TTC549 (cell line): ENCODE measurements at regions not wholly inside any gene's neighbourhood (a gene's known extent, or its start where the extent isn't known, plus 50 kb on each side); places are given as distances from the start of the nearest gene placed in this dataset.
"Not testable (repeated sequence)": the region's sequence is repeated elsewhere in the genome, so short reads cannot be mapped to it uniquely, and the experiment has no call there.

Experiments
- FAIRE-seq: peaks from 2 replicates; lab custom pipeline; 2012; peaks lifted over from hg19 to GRCh38; lab: Jason Lieb, UNC

DNA sequence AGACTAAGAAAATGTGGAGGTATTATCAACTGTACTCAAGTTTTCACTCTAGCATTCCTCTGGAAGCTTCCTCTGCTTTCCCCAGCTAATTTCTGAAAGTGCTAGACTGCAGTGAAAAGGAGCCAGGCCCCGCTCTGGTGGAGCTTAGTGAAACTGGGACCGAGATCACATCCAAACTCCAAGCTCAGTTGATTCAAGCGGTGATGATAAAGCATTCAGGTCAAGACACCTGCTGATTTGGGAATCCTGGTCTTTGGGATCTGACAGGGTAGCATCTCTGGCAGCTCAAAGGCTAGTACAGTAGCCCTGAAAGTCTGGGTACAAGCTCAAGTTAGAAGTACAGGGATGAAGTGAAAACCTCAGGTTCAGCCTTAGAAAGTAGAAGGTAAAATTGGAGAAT, 120.2 kb upstream of the CRIM1 start:
- FAIRE-seq = no peak

DNA sequence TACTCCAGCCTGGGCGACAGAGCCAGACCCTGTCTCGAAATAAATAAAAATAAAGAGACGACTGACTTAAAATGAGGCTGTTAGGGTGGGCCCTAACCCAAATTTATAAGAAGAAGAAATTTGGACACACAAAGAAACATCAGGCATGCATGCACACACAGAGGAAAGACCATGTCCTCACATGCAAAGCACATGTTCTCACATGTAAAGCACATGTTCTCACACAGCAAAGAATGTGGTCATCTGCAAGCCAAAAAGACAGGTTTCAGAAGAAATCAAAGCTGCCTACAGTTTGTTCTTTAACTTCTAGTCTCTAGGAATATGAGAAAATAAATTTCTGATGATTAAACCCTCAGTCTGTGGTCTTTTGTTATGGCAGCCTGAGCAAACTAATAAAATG, 132.3 kb upstream of the CRIM1 start:
- FAIRE-seq = no peak

DNA sequence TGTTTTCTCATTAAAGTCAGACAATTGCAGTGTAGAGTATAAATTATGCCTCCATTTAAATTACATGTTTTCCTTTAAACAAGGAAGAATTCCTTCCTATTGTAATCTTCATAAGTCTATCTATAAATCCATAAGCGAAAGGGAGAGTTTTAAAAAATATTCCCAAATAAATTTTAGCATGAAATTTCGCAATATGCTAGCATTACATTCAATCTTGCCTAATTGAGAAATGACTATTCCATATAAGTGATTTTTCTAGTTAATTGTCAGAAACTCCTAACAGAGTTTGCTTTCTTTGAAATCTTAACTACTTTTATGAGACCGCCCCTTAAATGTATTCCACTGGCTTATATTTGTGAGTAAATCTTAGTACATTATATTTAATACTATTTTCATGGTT, 133.1 kb upstream of the CRIM1 start:
- FAIRE-seq = no peak

DNA sequence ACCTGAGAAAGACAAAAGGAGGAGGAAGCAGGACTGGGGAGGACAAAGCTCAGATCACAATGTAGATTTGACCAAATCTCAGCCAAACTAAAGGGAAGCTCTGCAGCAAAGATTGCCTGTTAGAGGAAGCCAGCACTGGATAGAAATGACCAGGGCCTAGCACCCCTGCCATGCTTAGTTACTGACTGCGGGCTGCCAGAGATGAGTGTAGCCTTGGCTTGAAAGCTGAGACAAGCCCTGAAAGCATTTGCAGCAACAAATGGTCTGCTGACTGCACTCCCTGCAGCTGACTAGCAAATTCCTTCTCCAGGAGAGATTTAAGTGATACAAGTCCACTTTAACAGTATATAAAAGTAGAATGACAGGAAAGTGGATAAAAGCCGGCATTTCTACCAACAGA, 140.9 kb upstream of the CRIM1 start:
- FAIRE-seq = no peak

DNA sequence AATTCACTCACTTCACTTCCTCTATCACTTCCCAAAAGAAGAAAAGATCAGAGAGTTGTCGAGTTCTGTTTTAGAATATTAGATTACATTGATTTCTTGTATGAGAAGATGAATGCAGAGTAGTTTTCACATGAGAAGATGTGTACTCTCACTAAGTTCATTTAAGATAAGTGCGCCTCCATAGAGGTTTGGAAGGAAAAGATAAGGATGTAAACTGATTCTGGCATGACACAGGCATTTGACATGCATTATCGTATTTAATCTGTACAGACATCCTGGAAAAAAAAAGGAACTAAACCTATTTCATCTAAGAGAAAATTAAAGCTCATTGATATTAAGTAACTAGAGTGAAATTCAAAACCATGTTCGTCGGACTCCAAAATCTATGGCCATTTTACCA, 152.2 kb upstream of the CRIM1 start:
- FAIRE-seq = no peak

DNA sequence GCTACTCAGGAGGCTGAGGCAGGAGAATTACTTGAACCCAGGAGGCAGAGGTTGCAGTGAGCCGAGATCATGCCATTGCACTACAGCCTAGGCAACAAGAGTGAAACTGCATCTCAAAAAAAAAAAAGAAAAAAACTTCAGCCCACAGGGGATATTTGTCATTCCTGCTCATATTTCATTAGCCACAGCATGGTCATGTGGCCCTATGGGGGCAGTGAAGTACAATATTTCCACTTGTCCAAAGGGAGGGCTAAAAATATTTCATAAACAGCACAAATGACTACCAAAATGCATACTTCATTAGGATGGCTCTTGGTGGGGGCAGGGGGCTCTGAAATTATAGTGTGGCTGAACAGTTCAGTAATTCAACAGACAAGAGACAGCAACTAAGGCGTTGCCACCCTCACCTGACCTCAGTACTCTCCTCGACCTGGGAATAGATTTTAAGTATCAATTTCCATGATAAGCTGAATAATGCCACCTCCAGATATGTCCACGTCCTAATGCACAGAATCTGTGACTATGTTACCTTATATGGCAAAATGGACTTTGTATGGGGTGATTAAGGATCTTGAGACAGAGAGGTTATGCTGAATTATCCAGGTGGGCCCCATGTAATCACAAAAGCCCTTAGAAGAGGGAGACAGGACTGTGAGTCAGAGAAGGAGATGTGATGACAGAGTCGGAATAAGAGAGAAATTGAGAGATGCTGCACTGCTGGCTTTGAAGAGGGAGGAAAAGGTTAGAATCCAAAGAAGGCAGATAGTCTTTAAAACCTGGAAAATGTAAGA, 158.2 kb upstream of the CRIM1 start:
- FAIRE-seq = no peak

DNA sequence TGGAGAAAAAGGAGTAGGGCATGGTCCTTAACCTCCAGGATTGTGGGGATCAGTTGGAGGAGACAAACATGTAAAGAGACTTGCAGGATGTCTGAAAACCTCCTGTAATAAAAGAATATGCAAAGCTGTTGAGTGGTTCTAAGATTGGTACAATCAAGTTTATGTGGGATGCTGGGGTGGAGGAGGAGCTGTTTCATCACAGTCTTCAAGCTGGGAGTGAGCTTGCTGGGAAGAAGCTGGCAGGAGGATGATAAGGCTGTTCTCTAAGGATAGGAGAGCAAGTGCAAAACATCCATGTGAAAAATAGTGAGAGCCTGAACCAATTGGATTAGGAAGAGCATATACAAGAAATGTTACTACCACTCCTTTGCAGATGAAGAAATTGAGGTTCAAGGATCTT, 161.9 kb upstream of the CRIM1 start:
- no peak for FAIRE-seq

DNA sequence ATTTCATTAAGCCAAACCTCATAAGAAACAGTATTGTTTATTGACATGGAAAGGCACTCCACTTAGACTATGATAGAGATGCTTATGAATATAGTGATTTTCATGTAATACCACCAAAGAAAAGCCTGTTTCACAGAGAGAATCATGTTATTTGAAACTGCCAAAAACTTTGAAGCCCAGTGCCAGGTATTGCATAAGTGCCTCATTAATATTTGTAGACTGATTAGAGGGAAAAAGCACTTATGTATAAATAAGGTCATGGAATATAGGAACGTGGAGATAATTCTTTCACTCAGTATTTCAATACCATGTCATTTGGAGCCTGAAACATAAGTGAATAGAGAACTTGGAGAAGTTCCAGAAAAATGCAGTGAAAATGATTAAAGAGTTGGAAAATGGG, 162.6 kb upstream of the CRIM1 start:
- no peak for FAIRE-seq

DNA sequence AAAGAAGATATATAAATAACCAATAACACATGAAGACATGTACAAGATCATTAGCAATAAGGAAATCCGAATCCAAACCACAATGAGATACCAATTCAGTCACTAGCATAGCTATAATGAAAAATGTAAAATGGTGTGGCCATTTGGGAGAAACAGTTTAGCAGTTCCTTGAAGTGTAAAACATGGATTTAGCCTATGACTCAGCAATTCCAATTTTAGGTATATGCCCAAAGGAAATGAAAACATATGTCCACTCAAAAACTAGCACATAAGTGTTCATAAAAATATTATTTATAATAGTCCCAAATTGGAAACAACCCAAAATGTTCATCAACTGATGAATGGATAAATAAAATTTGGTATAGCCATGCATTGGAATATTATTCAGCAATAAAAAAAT, 165.5 kb upstream of the CRIM1 start:
- FAIRE-seq = no peak

DNA sequence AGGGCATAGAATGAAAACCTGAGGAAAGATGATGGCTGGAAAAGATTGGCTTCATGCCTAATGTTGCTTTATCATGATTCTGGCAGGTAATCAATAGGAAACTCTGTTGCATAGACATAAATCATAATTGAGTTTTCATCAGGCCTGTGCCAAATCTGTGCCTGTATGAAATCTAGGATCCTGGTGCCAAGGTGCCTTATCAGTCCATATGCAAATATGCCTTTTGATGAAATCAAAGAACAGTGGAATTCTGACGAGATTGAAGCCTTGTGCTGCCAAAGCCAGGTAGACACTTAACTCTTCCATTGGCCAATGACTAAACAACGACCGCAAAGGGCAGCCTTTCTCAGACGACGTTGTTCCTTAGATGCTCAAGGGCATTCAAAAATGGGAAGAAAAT, 170.0 kb upstream of the CRIM1 start:
- no peak for FAIRE-seq

DNA sequence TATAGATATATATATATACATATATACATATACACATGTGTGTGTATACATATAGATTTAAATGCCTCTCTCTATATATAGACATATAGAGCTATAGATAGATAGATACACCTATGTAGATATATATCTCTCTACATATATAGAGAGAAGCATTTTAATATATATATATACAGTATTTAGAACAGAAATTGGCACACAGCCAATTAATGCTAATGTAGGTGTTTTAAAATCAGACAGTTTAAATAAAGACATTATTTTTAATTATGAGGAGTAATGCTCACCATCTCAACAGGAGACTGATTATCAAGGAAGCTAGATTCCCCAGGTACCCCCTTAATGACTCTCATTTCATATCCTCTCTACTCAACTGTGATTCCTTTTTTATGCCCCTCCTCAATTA, 170.7 kb upstream of the CRIM1 start:
- FAIRE-seq = no peak

DNA sequence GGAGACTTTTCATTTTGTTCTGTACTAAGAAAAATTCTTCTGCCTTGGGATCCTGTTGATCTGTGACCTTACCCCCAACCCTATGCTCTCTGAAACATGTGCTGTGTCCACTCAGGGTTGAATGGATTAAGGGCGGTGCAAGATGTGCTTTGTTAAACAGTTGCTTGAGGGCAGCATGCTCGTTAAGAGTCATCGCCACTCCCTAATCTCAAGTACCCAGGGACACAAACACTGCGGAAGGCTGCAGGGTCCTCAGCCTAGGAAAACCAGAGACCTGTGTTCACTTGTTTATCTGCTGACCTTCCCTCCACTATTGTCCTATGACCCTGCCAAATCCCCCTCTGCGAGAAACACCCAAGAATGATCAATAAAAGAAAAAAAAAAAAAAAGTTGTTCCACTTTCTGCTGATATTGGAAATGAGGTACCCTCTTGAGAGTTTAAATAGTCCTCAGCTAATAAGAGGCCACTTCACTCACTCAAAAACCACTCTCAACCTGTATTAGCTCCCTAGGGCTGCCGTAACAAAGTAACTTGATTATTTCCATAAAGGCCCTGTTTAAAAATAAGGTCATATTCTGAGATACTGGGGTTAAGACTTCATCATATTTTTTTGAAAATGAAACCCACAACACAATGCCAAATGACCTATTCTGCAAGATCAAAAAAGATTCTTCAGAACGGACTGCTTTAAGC, 174.6 kb upstream of the CRIM1 start:
- FAIRE-seq = not testable (repeated sequence)

DNA sequence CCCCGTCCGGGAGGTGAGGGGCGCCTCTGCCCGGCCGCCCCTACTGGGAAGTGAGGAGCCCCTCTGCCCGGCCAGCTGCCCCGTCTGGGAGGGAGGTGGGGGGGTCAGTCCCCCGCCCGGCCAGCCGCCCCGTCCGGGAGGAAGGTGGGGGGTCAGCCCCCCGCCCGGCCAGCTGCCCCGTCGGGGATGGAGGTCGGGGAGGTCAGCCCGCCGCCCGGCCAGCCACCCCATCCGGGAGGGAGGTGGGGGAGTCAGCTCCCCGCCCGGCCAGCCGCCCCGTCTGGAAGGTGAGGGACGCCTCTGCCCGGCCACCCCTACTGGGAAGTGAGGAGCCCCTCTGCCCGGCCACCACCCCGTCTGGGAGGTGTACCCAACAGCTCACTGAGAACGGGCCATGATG, 175.3 kb upstream of the CRIM1 start:
- FAIRE-seq = not testable (repeated sequence)

DNA sequence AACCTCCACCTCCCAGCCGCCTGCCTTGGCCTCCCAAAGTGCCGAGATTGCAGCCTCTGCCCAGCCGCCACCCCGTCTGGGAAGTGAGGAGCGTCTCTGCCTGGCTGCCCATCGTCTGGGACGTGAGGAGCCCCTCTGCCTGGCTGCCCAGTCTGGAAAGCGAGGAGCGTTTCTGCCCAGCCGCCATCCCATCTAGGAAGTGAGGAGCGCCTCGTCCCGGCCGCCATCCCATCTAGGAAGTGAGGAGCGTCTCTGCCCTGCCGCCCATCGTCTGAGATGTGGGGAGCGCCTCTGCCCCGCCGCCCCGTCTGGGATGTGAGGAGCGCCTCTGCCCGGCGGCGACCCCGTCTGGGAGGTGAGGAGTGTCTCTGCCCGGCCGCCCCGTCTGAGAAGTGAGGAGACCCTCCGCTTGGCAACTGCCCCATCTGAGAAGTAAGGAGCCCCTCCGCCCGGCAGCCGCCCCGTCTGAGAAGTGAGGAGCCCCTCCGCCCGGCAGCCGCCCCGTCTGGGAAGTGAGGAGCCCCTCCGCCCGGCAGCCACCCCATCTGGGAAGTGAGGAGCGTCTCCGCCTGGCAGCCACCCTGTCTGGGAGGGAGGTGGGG, 175.8 kb upstream of the CRIM1 start:
- FAIRE-seq = not testable (repeated sequence)

DNA sequence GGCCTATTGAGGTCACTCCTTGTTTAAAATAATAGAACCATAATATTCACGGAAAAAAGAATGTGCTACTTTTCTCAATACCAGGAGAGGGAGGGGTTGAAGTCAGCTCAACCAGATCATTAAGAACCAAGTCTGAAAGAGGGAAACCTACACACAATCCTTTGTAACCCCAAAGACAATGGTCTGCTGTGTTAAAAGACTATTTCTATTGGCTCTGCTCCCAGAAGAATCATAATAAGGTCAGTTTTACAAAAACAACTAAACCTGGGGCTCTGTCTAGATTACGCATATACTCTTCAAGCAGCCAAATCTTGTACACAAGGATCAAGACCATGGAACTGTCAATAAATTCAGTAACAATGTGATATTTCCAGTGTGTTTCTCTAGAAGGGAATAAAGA, 177.2 kb upstream of the CRIM1 start:
- no peak for FAIRE-seq

DNA sequence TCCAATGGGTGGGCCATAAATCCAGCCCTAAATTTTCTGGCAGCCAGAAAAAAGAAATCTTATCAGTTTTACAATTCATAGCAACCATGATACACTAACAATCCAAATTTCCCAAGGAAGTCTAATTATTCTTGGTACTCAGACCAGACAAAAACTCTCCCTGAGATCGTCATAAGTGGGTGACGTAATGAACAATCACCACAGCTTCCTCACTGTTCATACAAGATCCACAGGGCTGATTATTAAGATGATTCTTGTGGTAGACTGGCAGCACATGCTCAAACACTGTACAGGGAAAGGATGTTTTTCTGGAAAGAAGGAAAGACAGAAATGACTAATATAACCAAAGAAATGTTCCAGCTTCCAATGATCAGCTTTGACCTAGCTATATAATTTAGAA, 178.3 kb upstream of the CRIM1 start:
- no peak for FAIRE-seq

DNA sequence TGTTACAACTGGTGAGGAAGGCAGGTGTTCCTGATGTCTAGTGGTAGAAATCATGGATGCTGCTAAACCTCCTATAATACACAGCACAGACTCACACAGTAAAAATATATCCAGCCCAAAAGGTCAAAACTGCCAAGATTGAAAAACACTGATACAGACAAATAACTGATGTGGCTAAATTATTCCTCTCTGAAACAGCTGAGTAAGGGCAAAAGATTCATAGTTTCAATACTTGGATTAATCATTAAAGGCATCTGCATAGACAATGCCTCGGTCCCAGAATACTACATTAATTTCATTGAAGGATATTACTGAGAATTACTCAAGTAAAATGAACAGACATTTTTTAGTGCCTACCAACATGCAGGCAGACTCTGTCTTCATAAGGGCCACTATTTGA, 180.7 kb upstream of the CRIM1 start:
- FAIRE-seq = no peak

DNA sequence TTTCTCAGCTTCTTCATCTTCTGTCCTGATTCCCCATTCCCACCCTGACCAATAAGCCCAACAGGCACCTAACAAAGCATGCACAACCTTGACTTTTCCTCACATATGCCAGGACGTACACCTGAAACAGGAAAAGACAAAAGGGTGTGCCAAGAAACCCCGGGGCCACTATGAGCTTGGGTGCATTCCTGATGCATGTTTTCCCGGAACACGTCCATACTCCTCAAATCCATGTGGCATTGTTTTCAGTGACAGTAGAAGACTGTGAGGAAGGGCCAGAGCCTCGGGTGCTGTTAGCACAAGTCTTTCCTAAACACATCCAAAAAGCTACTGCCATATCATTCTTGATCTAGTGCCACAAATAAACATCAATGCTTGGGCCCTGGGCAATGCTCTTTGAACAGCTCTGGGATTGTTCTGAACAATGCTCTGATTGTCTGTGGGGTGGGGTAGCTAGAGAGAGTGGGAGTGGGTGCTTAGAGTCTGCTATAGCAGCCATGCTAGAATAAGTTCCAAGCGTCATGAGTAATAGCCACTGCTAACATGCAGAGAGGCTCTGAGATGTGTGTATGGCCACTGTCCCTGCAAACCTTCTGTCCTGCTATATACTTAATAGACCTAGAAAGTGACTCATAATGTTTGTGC, 181.7 kb upstream of the CRIM1 start:
- no peak for FAIRE-seq

DNA sequence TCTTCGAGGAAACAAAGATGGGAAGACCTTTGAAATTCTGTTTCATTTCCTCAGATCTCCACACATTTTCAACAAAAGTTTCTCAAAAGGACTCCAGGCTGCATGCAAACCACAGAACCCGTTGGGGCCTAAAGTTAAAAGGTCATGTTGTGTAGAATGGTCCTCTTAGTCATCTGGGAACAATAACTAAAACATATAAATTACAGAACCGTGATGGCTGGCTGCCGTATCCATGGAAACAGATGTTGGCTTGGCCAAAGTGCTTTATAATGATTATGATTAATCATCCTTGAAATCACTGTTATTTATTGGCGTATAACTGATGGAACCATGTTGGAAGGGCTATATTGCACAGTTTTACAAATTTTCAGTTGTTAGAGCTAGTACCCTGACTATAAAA, 182.8 kb upstream of the CRIM1 start:
- FAIRE-seq = no peak

DNA sequence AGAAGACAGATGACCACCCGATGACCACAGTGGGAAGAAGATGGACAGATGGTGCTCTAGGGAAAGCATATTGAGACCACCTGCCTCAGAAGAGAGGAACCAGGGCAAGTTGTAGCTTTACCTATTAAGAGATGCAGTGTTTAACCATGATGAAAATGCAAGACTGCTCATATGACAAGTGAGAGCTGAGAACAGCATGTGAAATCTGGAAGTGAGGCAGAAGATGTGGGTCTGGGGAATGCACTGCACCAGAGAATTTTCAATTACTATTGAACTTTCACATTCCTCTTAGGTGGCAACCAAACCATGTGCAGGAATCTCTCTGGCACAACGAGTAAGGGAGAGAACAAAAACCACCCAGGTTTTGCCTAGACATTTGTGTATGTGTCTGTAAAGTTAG, 184.8 kb upstream of the CRIM1 start:
- no peak for FAIRE-seq

DNA sequence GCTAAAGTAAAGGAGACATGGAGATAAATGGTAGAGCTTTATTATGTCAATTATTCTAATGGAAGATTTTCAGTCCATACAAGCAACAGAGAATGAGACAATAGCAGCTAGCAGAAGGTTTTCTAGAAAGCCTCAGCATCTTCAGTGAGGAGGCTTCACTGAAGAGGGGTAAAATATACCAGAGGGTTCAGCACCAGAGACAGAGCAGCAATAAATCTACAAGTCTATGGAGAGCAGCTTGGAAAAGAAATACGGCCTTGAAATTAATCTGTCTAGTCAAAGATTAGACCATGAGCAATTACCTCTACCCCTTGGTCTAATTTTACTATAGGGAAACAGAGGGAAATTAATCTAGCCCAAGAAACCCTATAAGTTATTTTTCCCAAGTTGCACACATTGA, 185.7 kb upstream of the CRIM1 start:
- FAIRE-seq = no peak

DNA sequence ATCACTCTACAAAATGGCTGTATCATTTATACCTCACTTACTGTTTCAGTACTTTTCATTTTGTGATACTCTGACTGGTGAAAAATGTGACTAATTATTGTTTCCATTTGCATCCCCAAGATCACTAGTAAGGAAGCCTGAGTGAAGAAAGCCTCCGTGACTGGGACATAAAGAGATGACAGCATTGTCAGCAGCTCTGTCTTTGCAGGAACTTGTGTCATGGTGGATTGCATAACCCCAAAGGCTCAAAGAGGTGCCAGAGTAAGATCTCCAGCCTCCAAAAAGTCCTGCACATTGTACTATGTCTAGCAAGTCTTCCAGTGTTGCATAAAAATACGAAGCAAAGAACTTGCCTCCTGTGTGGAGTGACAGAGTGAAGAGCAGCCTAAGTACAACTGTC, 187.5 kb upstream of the CRIM1 start:
- no peak for FAIRE-seq

DNA sequence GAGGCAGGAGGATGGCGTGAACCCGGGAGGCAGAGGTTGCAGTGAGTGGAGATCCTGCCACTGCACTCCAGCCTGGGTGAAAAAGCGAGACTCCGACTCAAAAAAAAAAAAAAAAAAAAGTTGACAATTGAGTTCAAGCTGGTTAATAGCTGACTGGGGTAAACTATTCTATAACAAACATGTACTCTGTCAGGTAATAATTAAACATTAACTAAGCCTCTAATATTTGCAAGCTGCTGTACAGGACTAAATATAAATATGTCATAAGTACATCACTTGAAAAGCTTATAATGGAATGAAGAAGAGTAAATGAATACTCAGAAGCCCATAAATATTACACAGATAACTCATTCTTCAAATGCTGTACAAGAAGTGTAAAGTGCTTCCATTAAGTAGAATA, 190.4 kb upstream of the CRIM1 start:
- no peak for FAIRE-seq
